Ovary (tissue), 7 donors: ENCODE measurements at regions not wholly inside any gene's neighbourhood (a gene's known extent, or its start where the extent isn't known, plus 50 kb on each side); places are given as distances from the start of the nearest gene placed in this dataset.

Experiments
- DNase-seq, 5 donors: peaks; one replicate each; pipeline ENCODE4 v3.0.0-alpha.2; 2019 to 2020
- H3K27ac ChIP-seq, 2 donors: fragments of 200-600 bp; one replicate each; pipeline versions ENCODE4 v1.5.1 to v1.8.0; 2019 to 2022
- H3K27me3 ChIP-seq: fragments of 200-600 bp; one replicate; pipeline ENCODE4 v1.8.0; 2022
- H3K36me3 ChIP-seq: fragments of 200-600 bp; sonication (generic); one replicate; pipeline ENCODE4 v1.5.1; 2019
- H3K4me1 ChIP-seq: one replicate; pipeline ENCODE4 v1.8.1; 2013; ENCODE audit warnings: mild to moderate bottlenecking, moderate library complexity; ENCODE audit not compliant: insufficient read depth
- H3K4me3 ChIP-seq: fragments of 200-600 bp; sonication (generic); one replicate; pipeline ENCODE4 v1.5.1; 2017
- H3K9me3 ChIP-seq, 2 donors: fragments of 200-600 bp in 1 of 2; sonication (generic) in 1 of 2; one replicate each; pipeline versions ENCODE4 v1.5.1 to v1.8.1; 2013 to 2019; ENCODE audit warnings: mild to moderate bottlenecking in 1 of 2, moderate library complexity in 1 of 2
- CTCF ChIP-seq, 3 donors: fragments of 450-650 bp in 2 of 3; fragments of 200-600 bp in 1 of 3; IDR thresholded peaks; one replicate each; pipeline versions ENCODE4 v1.5.1 to v1.8.0; 2016 to 2022; ENCODE audit warnings: antibody characterized with exemption in 3 of 3, mild to moderate bottlenecking in 1 of 3
- EP300 ChIP-seq: sonication (generic); formaldehyde crosslinking; IDR thresholded peaks from one replicate; pipeline ENCODE4 v1.6.1; 2017; ENCODE audit warnings: antibody characterized with exemption
- POLR2A ChIP-seq: fragments of 450-650 bp; IDR thresholded peaks from one replicate; pipeline ENCODE4 v1.6.1; 2017; ENCODE audit warnings: antibody characterized with exemption, mild to moderate bottlenecking, moderate library complexity
- WGBS, 3 donors: extraction: QIAGEN DNeasy Blood & Tissue Kit in 1 of 3; methylation state at CpG; one replicate each; pipeline versions ENCODE4 v1.1.5 to v1.1.7; 2013 to 2017; 5-methylcytosine and 5-hydroxymethylcytosine counted together
- intact Hi-C, 4 donors: fragments of 100-400 bp; cut with DNase I; formaldehyde crosslinking; loops; one replicate each; pipeline versions ENCODE4 v1.11.0 to v1.15.1; 2022 to 2023
- donor health status: DM: no; HTN: no; CAD: no; lungs with moderate emphysema.
- donor health status: DM: no; HTN: no; CAD: no.
- donor health status: Bipolar disorder and iron deficiency.
- donor health status: DM: no; HTN: no; CAD: no.
- donor health status: DM: yes; HTN: yes; CAD: no.

- Histone ChIP-seq H3K9me3 (no peaks in the 10 kb centered on the region), H3K4me1 (no peaks in the 10 kb centered on the region), H3K36me3 (no peaks in the 10 kb centered on the region), H3K27ac (no peak overlapping the region), H3K27me3 (no peaks in the 10 kb centered on the region), H3K4me3 (no peak overlapping the region)
- TF ChIP-seq POLR2A (no peak), EP300 (no peak), CTCF (IDR thresholded peaks at IDR 0.05) (no peak)
- intact Hi-C loops, result no loop called here
- 2 to 45% (median 8%) methylated on average over 2 of the region's 2 CpGs for WGBS, 3 donors
- DNase-seq, result no peak
Observed at GRCh38 chr6:120646101-120646500, 688.2 kb downstream of the TBC1D32 start.

GRCh38 chr6:120632975-120633374, 701.3 kb downstream of the TBC1D32 start:
- no peak overlapping the region for H3K27ac ChIP-seq
- no peaks in the 10 kb centered on the region for H3K9me3 ChIP-seq
- TF ChIP-seq POLR2A (no peak), CTCF (IDR thresholded peaks at IDR 0.05) (no peak), EP300 (no peak)
- no peaks in the 10 kb centered on the region for H3K36me3 ChIP-seq
- H3K4me3 ChIP-seq, result no peak overlapping the region
- 47 to 54% (median 51%) methylated on average over 1 of the region's 1 CpG for WGBS, 3 donors
- DNase-seq, result no peak
- intact Hi-C loops, result no loop called here
- H3K4me1 ChIP-seq, result no peaks in the 10 kb centered on the region
- H3K27me3 ChIP-seq, result no peaks in the 10 kb centered on the region

GRCh38 chr6:120627612-120628011, 706.7 kb downstream of the TBC1D32 start:
- Histone ChIP-seq H3K27me3 (no peaks in the 10 kb centered on the region), H3K4me3 (no peak overlapping the region), H3K4me1 (no peaks in the 10 kb centered on the region), H3K9me3 (no peaks in the 10 kb centered on the region), H3K27ac (no peak overlapping the region), H3K36me3 (no peaks in the 10 kb centered on the region)
- DNase-seq, result no peak
- TF ChIP-seq EP300 (no peak), POLR2A (no peak), CTCF (IDR thresholded peaks at IDR 0.05) (no peak)
- intact Hi-C loops, result no loop called here
- 91 to 94% (median 94%) methylated on average over 3 of the region's 3 CpGs for WGBS, 3 donors

GRCh38 chr6:120622127-120622631, 712.1 kb downstream of the TBC1D32 start:
- Histone ChIP-seq H3K4me1 (no peaks in the 10 kb centered on the region), H3K27ac (no peak overlapping the region), H3K36me3 (no peaks in the 10 kb centered on the region), H3K27me3 (no peaks in the 10 kb centered on the region), H3K4me3 (no peak overlapping the region), H3K9me3 (no peaks in the 10 kb centered on the region)
- WGBS, 3 donors, result 5 to 6% (median 5%) methylated on average over 1 of the region's 1 CpG
- TF ChIP-seq EP300, result no peak
- no peak for DNase-seq
- intact Hi-C loops, result no loop called here

GRCh38 chr6:120620900-120621299, 713.4 kb downstream of the TBC1D32 start:
- Histone ChIP-seq H3K4me1 (no peaks in the 10 kb centered on the region), H3K4me3 (no peak overlapping the region), H3K27ac (no peak overlapping the region), H3K9me3 (no peaks in the 10 kb centered on the region), H3K36me3 (no peaks in the 10 kb centered on the region), H3K27me3 (no peaks in the 10 kb centered on the region)
- TF ChIP-seq EP300 (no peak), CTCF (IDR thresholded peaks at IDR 0.05) (no peak), POLR2A (no peak)
- 30 to 38% (median 38%) methylated on average over 1 of the region's 1 CpG for WGBS, 3 donors
- intact Hi-C loops, result no loop called here
- no peak for DNase-seq
